ENCODE measurements at regions not wholly inside any gene's neighbourhood (a gene's known extent, or its start where the extent isn't known, plus 50 kb on each side); places are given as distances from the start of the nearest gene placed in this dataset.

- Histone ChIP-seq H3K36me3 (ENCODE audit: control insufficient read depth in 2 of 2, insufficient read depth in 2 of 2, low read length in 2 of 2) (no peaks in the 10 kb centered on the region), H3K4me3 (ENCODE audit: low read length in 2 of 2) (no peak overlapping the region), H3K27me3 (ENCODE audit: control insufficient read depth in 2 of 2, insufficient read depth in 2 of 2, low read length in 2 of 2) (no peaks in the 10 kb centered on the region), H3K9ac (ENCODE audit: low read depth in 1 of 2, low read length in 2 of 2) (no peak overlapping the region), H3K9me3 (ENCODE audit: control insufficient read depth in 2 of 2, low read length in 2 of 2) (no peaks in the 10 kb centered on the region), H3K27ac (ENCODE audit: low read depth in 2 of 2, low read length in 2 of 2) (no peak overlapping the region), H3K4me1 (ENCODE audit: control insufficient read depth in 2 of 2, insufficient read depth in 2 of 2, low read length in 2 of 2) (no peaks in the 10 kb centered on the region)
Observed at GRCh38 chr12:84542289-84542688, 370.3 kb downstream of the SLC6A15 start.

- no peaks in the 10 kb centered on the region for H3K4me1 ChIP-seq (ENCODE audit: control insufficient read depth in 2 of 2, insufficient read depth in 2 of 2, low read length in 2 of 2)
- H3K36me3 ChIP-seq (ENCODE audit: control insufficient read depth in 2 of 2, insufficient read depth in 2 of 2, low read length in 2 of 2) = no peaks in the 10 kb centered on the region
- no peaks in the 10 kb centered on the region for H3K9me3 ChIP-seq (ENCODE audit: control insufficient read depth in 2 of 2, low read length in 2 of 2)
- no peak overlapping the region for H3K9ac ChIP-seq (ENCODE audit: low read depth in 1 of 2, low read length in 2 of 2)
- no peak overlapping the region for H3K4me3 ChIP-seq (ENCODE audit: low read length in 2 of 2)
- no peaks in the 10 kb centered on the region for H3K27me3 ChIP-seq (ENCODE audit: control insufficient read depth in 2 of 2, insufficient read depth in 2 of 2, low read length in 2 of 2)
- no peak overlapping the region for H3K27ac ChIP-seq (ENCODE audit: low read depth in 2 of 2, low read length in 2 of 2)
Observed at GRCh38 chr12:84537666-84538065, 374.9 kb downstream of the SLC6A15 start.

- H3K9ac ChIP-seq (ENCODE audit: low read depth in 1 of 2, low read length in 2 of 2) = no peak overlapping the region
- no peaks in the 10 kb centered on the region for H3K36me3 ChIP-seq (ENCODE audit: control insufficient read depth in 2 of 2, insufficient read depth in 2 of 2, low read length in 2 of 2)
- no peak overlapping the region for H3K4me3 ChIP-seq (ENCODE audit: low read length in 2 of 2)
- H3K9me3 ChIP-seq (ENCODE audit: control insufficient read depth in 2 of 2, low read length in 2 of 2) = no peaks in the 10 kb centered on the region
- no peaks in the 10 kb centered on the region for H3K27me3 ChIP-seq (ENCODE audit: control insufficient read depth in 2 of 2, insufficient read depth in 2 of 2, low read length in 2 of 2)
- no peaks in the 10 kb centered on the region for H3K4me1 ChIP-seq (ENCODE audit: control insufficient read depth in 2 of 2, insufficient read depth in 2 of 2, low read length in 2 of 2)
- no peak overlapping the region for H3K27ac ChIP-seq (ENCODE audit: low read depth in 2 of 2, low read length in 2 of 2)
Observed at GRCh38 chr12:84512751-84513150, 399.8 kb downstream of the SLC6A15 start.

GRCh38 chr12:84508851-84509260 lies 403.7 kb downstream of the SLC6A15 start:
- no peaks in the 10 kb centered on the region for H3K9me3 ChIP-seq (ENCODE audit: control insufficient read depth in 2 of 2, low read length in 2 of 2)
- H3K9ac ChIP-seq (ENCODE audit: low read depth in 1 of 2, low read length in 2 of 2) = no peak overlapping the region
- H3K4me3 ChIP-seq (ENCODE audit: low read length in 2 of 2) = no peak overlapping the region
- H3K36me3 ChIP-seq (ENCODE audit: control insufficient read depth in 2 of 2, insufficient read depth in 2 of 2, low read length in 2 of 2) = no peaks in the 10 kb centered on the region
- no peaks in the 10 kb centered on the region for H3K27me3 ChIP-seq (ENCODE audit: control insufficient read depth in 2 of 2, insufficient read depth in 2 of 2, low read length in 2 of 2)
- no peak overlapping the region for H3K27ac ChIP-seq (ENCODE audit: low read depth in 2 of 2, low read length in 2 of 2)
- H3K4me1 ChIP-seq (ENCODE audit: control insufficient read depth in 2 of 2, insufficient read depth in 2 of 2, low read length in 2 of 2) = no peaks in the 10 kb centered on the region

- Histone ChIP-seq H3K4me3 (ENCODE audit: low read length in 2 of 2) (no peak overlapping the region), H3K36me3 (ENCODE audit: control insufficient read depth in 2 of 2, insufficient read depth in 2 of 2, low read length in 2 of 2) (no peaks in the 10 kb centered on the region), H3K9me3 (ENCODE audit: control insufficient read depth in 2 of 2, low read length in 2 of 2) (no peaks in the 10 kb centered on the region), H3K9ac (ENCODE audit: low read depth in 1 of 2, low read length in 2 of 2) (no peak overlapping the region), H3K27me3 (ENCODE audit: control insufficient read depth in 2 of 2, insufficient read depth in 2 of 2, low read length in 2 of 2) (no peaks in the 10 kb centered on the region), H3K4me1 (ENCODE audit: control insufficient read depth in 2 of 2, insufficient read depth in 2 of 2, low read length in 2 of 2) (no peaks in the 10 kb centered on the region), H3K27ac (ENCODE audit: low read depth in 2 of 2, low read length in 2 of 2) (no peak overlapping the region)
Observed at GRCh38 chr12:84507956-84508850, 404.4 kb downstream of the SLC6A15 start.

GRCh38 chr12:84506282-84506681 lies 406.3 kb downstream of the SLC6A15 start:
- Histone ChIP-seq H3K4me1 (ENCODE audit: control insufficient read depth in 2 of 2, insufficient read depth in 2 of 2, low read length in 2 of 2) (no peaks in the 10 kb centered on the region), H3K4me3 (ENCODE audit: low read length in 2 of 2) (no peak overlapping the region), H3K36me3 (ENCODE audit: control insufficient read depth in 2 of 2, insufficient read depth in 2 of 2, low read length in 2 of 2) (no peaks in the 10 kb centered on the region), H3K9me3 (ENCODE audit: control insufficient read depth in 2 of 2, low read length in 2 of 2) (no peaks in the 10 kb centered on the region), H3K27me3 (ENCODE audit: control insufficient read depth in 2 of 2, insufficient read depth in 2 of 2, low read length in 2 of 2) (no peaks in the 10 kb centered on the region), H3K27ac (ENCODE audit: low read depth in 2 of 2, low read length in 2 of 2) (no peak overlapping the region), H3K9ac (ENCODE audit: low read depth in 1 of 2, low read length in 2 of 2) (no peak overlapping the region)

GRCh38 chr12:84502907-84503787 lies 409.5 kb downstream of the SLC6A15 start:
- Histone ChIP-seq H3K36me3 (ENCODE audit: control insufficient read depth in 2 of 2, insufficient read depth in 2 of 2, low read length in 2 of 2) (no peaks in the 10 kb centered on the region), H3K27ac (ENCODE audit: low read depth in 2 of 2, low read length in 2 of 2) (no peak overlapping the region), H3K4me3 (ENCODE audit: low read length in 2 of 2) (no peak overlapping the region), H3K9ac (ENCODE audit: low read depth in 1 of 2, low read length in 2 of 2) (no peak overlapping the region), H3K27me3 (ENCODE audit: control insufficient read depth in 2 of 2, insufficient read depth in 2 of 2, low read length in 2 of 2) (no peaks in the 10 kb centered on the region), H3K4me1 (ENCODE audit: control insufficient read depth in 2 of 2, insufficient read depth in 2 of 2, low read length in 2 of 2) (no peaks in the 10 kb centered on the region), H3K9me3 (ENCODE audit: control insufficient read depth in 2 of 2, low read length in 2 of 2) (no peaks in the 10 kb centered on the region)

GRCh38 chr12:84502180-84502860 lies 410.3 kb downstream of the SLC6A15 start:
- no peaks in the 10 kb centered on the region for H3K9me3 ChIP-seq (ENCODE audit: control insufficient read depth in 2 of 2, low read length in 2 of 2)
- no peak overlapping the region for H3K4me3 ChIP-seq (ENCODE audit: low read length in 2 of 2)
- H3K27me3 ChIP-seq (ENCODE audit: control insufficient read depth in 2 of 2, insufficient read depth in 2 of 2, low read length in 2 of 2) = no peaks in the 10 kb centered on the region
- no peaks in the 10 kb centered on the region for H3K4me1 ChIP-seq (ENCODE audit: control insufficient read depth in 2 of 2, insufficient read depth in 2 of 2, low read length in 2 of 2)
- H3K27ac ChIP-seq (ENCODE audit: low read depth in 2 of 2, low read length in 2 of 2) = no peak overlapping the region
- H3K36me3 ChIP-seq (ENCODE audit: control insufficient read depth in 2 of 2, insufficient read depth in 2 of 2, low read length in 2 of 2) = no peaks in the 10 kb centered on the region
- H3K9ac ChIP-seq (ENCODE audit: low read depth in 1 of 2, low read length in 2 of 2) = no peak overlapping the region

- H3K4me1 ChIP-seq (ENCODE audit: control insufficient read depth in 2 of 2, insufficient read depth in 2 of 2, low read length in 2 of 2) = no peaks in the 10 kb centered on the region
- H3K36me3 ChIP-seq (ENCODE audit: control insufficient read depth in 2 of 2, insufficient read depth in 2 of 2, low read length in 2 of 2) = no peaks in the 10 kb centered on the region
- H3K9ac ChIP-seq (ENCODE audit: low read depth in 1 of 2, low read length in 2 of 2) = no peak overlapping the region
- H3K4me3 ChIP-seq (ENCODE audit: low read length in 2 of 2) = no peak overlapping the region
- H3K27me3 ChIP-seq (ENCODE audit: control insufficient read depth in 2 of 2, insufficient read depth in 2 of 2, low read length in 2 of 2) = no peaks in the 10 kb centered on the region
- H3K27ac ChIP-seq (ENCODE audit: low read depth in 2 of 2, low read length in 2 of 2) = no peak overlapping the region
- no peaks in the 10 kb centered on the region for H3K9me3 ChIP-seq (ENCODE audit: control insufficient read depth in 2 of 2, low read length in 2 of 2)
Observed at GRCh38 chr12:84497819-84498218, 414.8 kb downstream of the SLC6A15 start.

- H3K9me3 ChIP-seq (ENCODE audit: control insufficient read depth in 2 of 2, low read length in 2 of 2) = no peaks in the 10 kb centered on the region
- H3K27ac ChIP-seq (ENCODE audit: low read depth in 2 of 2, low read length in 2 of 2) = no peak overlapping the region
Observed at GRCh38 chr12:84495711-84496110, 416.9 kb downstream of the SLC6A15 start.

More at GRCh38 chr12:84495711-84496110, 416.9 kb downstream of the SLC6A15 start:
- no peaks in the 10 kb centered on the region for H3K4me1 ChIP-seq (ENCODE audit: control insufficient read depth in 2 of 2, insufficient read depth in 2 of 2, low read length in 2 of 2)
- no peaks in the 10 kb centered on the region for H3K36me3 ChIP-seq (ENCODE audit: control insufficient read depth in 2 of 2, insufficient read depth in 2 of 2, low read length in 2 of 2)
- H3K27me3 ChIP-seq (ENCODE audit: control insufficient read depth in 2 of 2, insufficient read depth in 2 of 2, low read length in 2 of 2) = no peaks in the 10 kb centered on the region
- H3K4me3 ChIP-seq (ENCODE audit: low read length in 2 of 2) = no peak overlapping the region
- H3K9ac ChIP-seq (ENCODE audit: low read depth in 1 of 2, low read length in 2 of 2) = no peak overlapping the region
